SK-N-SH treated with all-trans-retinoic acid at 6 μM for 48 hours (cell line): ENCODE measurements at regions not wholly inside any gene's neighbourhood (a gene's known extent, or its start where the extent isn't known, plus 50 kb on each side); places are given as distances from the start of the nearest gene placed in this dataset.

Experiments used
- ARNTL ChIP-seq: fragments of 450-650 bp; formaldehyde crosslinking; IDR thresholded peaks from 2 replicates; pipeline ENCODE4 v1.5.0; 2020; ENCODE audit warnings: low read depth, mild to moderate bottlenecking, moderate library complexity, borderline replicate concordance
- CSDC2 ChIP-seq: fragments of 250-450 bp; sonication (Bioruptor Pico); IDR thresholded peaks from 2 replicates; pipeline ENCODE4 v1.5.0; 2020; ENCODE audit warnings: mild to moderate bottlenecking, moderate library complexity
- TCF4 ChIP-seq: fragments of 250-450 bp; sonication (Bioruptor Pico); IDR thresholded peaks from 2 replicates; pipeline ENCODE4 v1.8.0; 2021; ENCODE audit warnings: mild to moderate bottlenecking, moderate library complexity, borderline replicate concordance
- ZFP3 ChIP-seq: fragments of 250-450 bp; sonication (Bioruptor Pico); IDR thresholded peaks from 2 replicates; pipeline ENCODE4 v1.5.0; 2020; ENCODE audit warnings: mild to moderate bottlenecking, moderate library complexity
- ZFP30 ChIP-seq: fragments of 450-650 bp; formaldehyde crosslinking; IDR thresholded peaks from 2 replicates; pipeline ENCODE4 v1.5.0; 2022; ENCODE audit warnings: mild to moderate bottlenecking, moderate library complexity
- ZNF70 ChIP-seq: fragments of 450-650 bp; formaldehyde crosslinking; IDR thresholded peaks from 2 replicates; pipeline ENCODE4 v1.5.0; 2020; ENCODE audit warnings: mild to moderate bottlenecking, moderate library complexity
- TF ChIP-seq, protein P1 (sequence below): fragments of 250-450 bp; sonication (Bioruptor Pico); IDR thresholded peaks from 2 replicates; pipeline ENCODE4 v1.5.1; 2020; ENCODE audit warnings: low read depth, mild to moderate bottlenecking, moderate library complexity

DNA sequence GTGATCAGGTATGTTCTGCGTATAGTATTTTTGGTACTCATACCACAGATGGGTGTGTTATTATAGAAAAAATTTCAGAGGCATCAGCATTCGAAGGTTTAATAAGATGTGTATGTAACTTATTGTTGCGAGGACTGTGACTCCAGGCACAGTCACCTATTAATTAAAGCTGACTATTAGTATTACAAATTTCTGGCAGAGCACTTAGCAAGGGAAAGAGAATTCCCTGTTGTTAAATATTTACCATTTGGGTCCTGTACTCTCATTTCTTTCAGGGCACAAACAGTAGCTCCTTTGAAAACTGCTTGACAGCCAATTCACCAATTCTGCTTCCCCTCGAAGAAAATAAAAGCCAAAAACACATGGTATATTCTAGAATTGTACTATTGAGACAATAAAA, 653.8 kb downstream of the ELAVL2 start:
- TF ChIP-seq, protein P1, sequence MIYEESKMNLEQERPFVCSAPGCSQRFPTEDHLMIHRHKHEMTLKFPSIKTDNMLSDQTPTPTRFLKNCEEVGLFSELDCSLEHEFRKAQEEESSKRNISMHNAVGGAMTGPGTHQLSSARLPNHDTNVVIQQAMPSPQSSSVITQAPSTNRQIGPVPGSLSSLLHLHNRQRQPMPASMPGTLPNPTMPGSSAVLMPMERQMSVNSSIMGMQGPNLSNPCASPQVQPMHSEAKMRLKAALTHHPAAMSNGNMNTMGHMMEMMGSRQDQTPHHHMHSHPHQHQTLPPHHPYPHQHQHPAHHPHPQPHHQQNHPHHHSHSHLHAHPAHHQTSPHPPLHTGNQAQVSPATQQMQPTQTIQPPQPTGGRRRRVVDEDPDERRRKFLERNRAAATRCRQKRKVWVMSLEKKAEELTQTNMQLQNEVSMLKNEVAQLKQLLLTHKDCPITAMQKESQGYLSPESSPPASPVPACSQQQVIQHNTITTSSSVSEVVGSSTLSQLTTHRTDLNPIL: no peak
- TF ChIP-seq ARNTL (CRISPR knock-in tag) (no peak), CSDC2 (CRISPR knock-in tag) (no peak), ZFP3 (CRISPR knock-in tag) (no peak), ZFP30 (CRISPR knock-in tag) (no peak), ZNF70 (CRISPR knock-in tag) (no peak), TCF4 (CRISPR knock-in tag) (no peak)
